IMR-90 (cell line): ENCODE measurements at regions not wholly inside any gene's neighbourhood (a gene's known extent, or its start where the extent isn't known, plus 50 kb on each side); places are given as distances from the start of the nearest gene placed in this dataset.

Experiments
- ATAC-seq: fragments of 200-7000 bp; cut with Tn5 transposase; 2 replicates; pipeline ENCODE4 v1.9.1; 2020; ENCODE audit warnings: low read depth, mild to moderate bottlenecking, moderate library complexity
- BruUV-seq: library from RNA; stranded (reverse); fragments of 400-500 nt; replicated peaks from 2 replicates; lab custom pipeline; 2021; lab: Mats Ljungman, UMichigan
- CTCF ChIA-PET: fragments of 300-600 bp; formaldehyde crosslinking; extraction: SDS; loops from one replicate; lab custom pipeline; 2021; ENCODE audit warnings: antibody characterized with exemption; lab: Yijun Ruan, JAX
- POLR2A ChIA-PET: fragments of 300-600 bp; sonication (Branson Sonifier 250); formaldehyde crosslinking; loops from one replicate; lab custom pipeline; 2022; ENCODE audit warnings: antibody characterized with exemption; ENCODE audit not compliant: unreplicated experiment; lab: Charles Lee
- DNase-seq: peaks from one replicate; pipeline ENCODE4 v3.0.0; 2013
- H2AFZ ChIP-seq: replicated peaks from 2 replicates; pipeline ENCODE3; 2013; ENCODE audit warnings: low read length, mild to moderate bottlenecking; ENCODE audit not compliant: poor library complexity
- H2AK5ac ChIP-seq: 2 replicates; pipeline ENCODE4 v1.6.1; 2013; ENCODE audit warnings: low read depth, low read length, inconsistent platforms
- H2AK9ac ChIP-seq: replicated peaks from 2 replicates; pipeline ENCODE3; 2013; ENCODE audit warnings: mild to moderate bottlenecking, low read depth, low read length, moderate library complexity; ENCODE audit not compliant: poor library complexity
- H2BK120ac ChIP-seq: 2 replicates; pipeline ENCODE4 v1.6.1; 2013; ENCODE audit warnings: low read depth, low read length, inconsistent platforms
- H2BK15ac ChIP-seq: 3 replicates; pipeline ENCODE4 v1.6.1; 2013; ENCODE audit warnings: low read depth, low read length, inconsistent platforms
- H2BK20ac ChIP-seq: 2 replicates; pipeline ENCODE4 v1.6.1; 2013; ENCODE audit warnings: low read depth, mild to moderate bottlenecking, inconsistent platforms, low read length, moderate library complexity
- H2BK5ac ChIP-seq: 2 replicates; pipeline ENCODE4 v1.6.1; 2013; ENCODE audit warnings: mild to moderate bottlenecking, low read depth, low read length, inconsistent platforms; ENCODE audit not compliant: poor library complexity, severe bottlenecking
- H3K14ac ChIP-seq: replicated peaks from 2 replicates; pipeline ENCODE4 v1.6.1; 2013; ENCODE audit warnings: low read depth, low read length, inconsistent platforms
- H3K18ac ChIP-seq: 2 replicates; pipeline ENCODE4 v1.6.1; 2013; ENCODE audit warnings: low read depth, low read length, control low read depth
- H3K23ac ChIP-seq: 2 replicates; pipeline ENCODE4 v1.6.1; 2013; ENCODE audit warnings: low read depth, low read length, inconsistent platforms
- H3K27ac ChIP-seq: 2 replicates; pipeline ENCODE4 v1.5.1; 2013; ENCODE audit warnings: mild to moderate bottlenecking, control low read depth, low read length; ENCODE audit not compliant: insufficient read depth
- H3K27me3 ChIP-seq: 2 replicates; pipeline ENCODE4 v1.6.1; 2013; ENCODE audit warnings: low read length; ENCODE audit not compliant: control insufficient read depth, insufficient read depth
- H3K36me3 ChIP-seq: 2 replicates; pipeline ENCODE4 v1.6.1; 2013; ENCODE audit warnings: low read length, mixed read lengths; ENCODE audit not compliant: control insufficient read depth, insufficient read depth
- H3K4ac ChIP-seq: 2 replicates; pipeline ENCODE4 v1.6.1; 2013; ENCODE audit warnings: low read depth, low read length, inconsistent platforms
- H3K4me1 ChIP-seq: 2 replicates; pipeline ENCODE4 v1.6.1; 2013; ENCODE audit warnings: low read length, mixed read lengths; ENCODE audit not compliant: control insufficient read depth, insufficient read depth
- H3K4me2 ChIP-seq: 2 replicates; pipeline ENCODE4 v1.6.1; 2013; ENCODE audit warnings: low read depth, mild to moderate bottlenecking, control low read depth, low read length, moderate library complexity
- H3K4me3 ChIP-seq: 2 replicates; pipeline ENCODE4 v1.5.1; 2013; ENCODE audit warnings: low read depth, mild to moderate bottlenecking, control low read depth, low read length, moderate library complexity; ENCODE audit not compliant: insufficient read depth
- H3K56ac ChIP-seq: 2 replicates; pipeline ENCODE4 v1.6.1; 2013; ENCODE audit warnings: low read length, inconsistent platforms; ENCODE audit not compliant: insufficient read depth; ENCODE audit errors: extremely low read depth
- H3K79me1 ChIP-seq, 2 experiments: 2 replicates each; pipeline ENCODE4 v1.6.1; 2013; ENCODE audit warnings: low read length in 2 of 2, inconsistent platforms in 1 of 2, low read depth in 1 of 2
- H3K9ac ChIP-seq: 2 replicates; pipeline ENCODE4 v1.6.1; 2013; ENCODE audit warnings: low read depth, low read length, control low read depth
- H3K9me1 ChIP-seq: 2 replicates; pipeline ENCODE4 v1.6.1; 2013; ENCODE audit warnings: low read length, inconsistent platforms; ENCODE audit not compliant: insufficient read depth
- H3K9me3 ChIP-seq: 2 replicates; pipeline ENCODE4 v1.6.1; 2013; ENCODE audit warnings: low read length; ENCODE audit not compliant: control insufficient read depth, insufficient read depth
- H4K20me1 ChIP-seq: 2 replicates; pipeline ENCODE4 v1.6.1; 2013; ENCODE audit warnings: low read length, inconsistent platforms; ENCODE audit not compliant: insufficient read depth
- H4K5ac ChIP-seq: 2 replicates; pipeline ENCODE4 v1.6.1; 2013; ENCODE audit warnings: mild to moderate bottlenecking, low read depth, low read length, control low read depth
- H4K8ac ChIP-seq, 2 experiments: 2 replicates each; pipeline ENCODE4 v1.6.1; 2013; ENCODE audit warnings: low read depth in 2 of 2, low read length in 2 of 2, control low read depth in 1 of 2, inconsistent platforms in 1 of 2
- H4K91ac ChIP-seq: 2 replicates; pipeline ENCODE4 v1.6.1; 2013; ENCODE audit warnings: low read depth, low read length, inconsistent platforms; ENCODE audit not compliant: insufficient read depth
- BHLHE40 ChIP-seq: fragments of 150-350 bp; IDR thresholded peaks from 2 replicates; pipeline ENCODE4 v1.6.1; 2016; ENCODE audit warnings: mild to moderate bottlenecking, low read depth, low read length
- CEBPB ChIP-seq: IDR thresholded peaks from 2 replicates; pipeline ENCODE4 v1.6.1; 2012; ENCODE audit warnings: low read depth, low read length, improper control_type of control experiment
- CHD1 ChIP-seq: IDR thresholded peaks from 2 replicates; pipeline ENCODE4 v1.6.1; 2012; ENCODE audit warnings: low read depth, low read length, improper control_type of control experiment
- FOS ChIP-seq: fragments of 150-350 bp; IDR thresholded peaks from 2 replicates; pipeline ENCODE4 v1.6.1; 2016; ENCODE audit warnings: low read depth, low read length
- MAFK ChIP-seq: IDR thresholded peaks from 2 replicates; pipeline ENCODE4 v1.6.1; 2012; ENCODE audit warnings: low read depth, low read length, improper control_type of control experiment
- MAZ ChIP-seq: IDR thresholded peaks from 2 replicates; pipeline ENCODE4 v1.6.1; 2012; ENCODE audit warnings: low read depth, mild to moderate bottlenecking, low read length, improper control_type of control experiment, moderate library complexity, borderline replicate concordance
- MXI1 ChIP-seq: IDR thresholded peaks from 2 replicates; pipeline ENCODE4 v1.6.1; 2012; ENCODE audit warnings: low read depth, mild to moderate bottlenecking, low read length, moderate library complexity, borderline replicate concordance
- NFE2L2 ChIP-seq: fragments of 150-350 bp; IDR thresholded peaks from 2 replicates; pipeline ENCODE4 v1.6.1; 2016; ENCODE audit warnings: low read depth, mild to moderate bottlenecking, low read length
- POLR2A ChIP-seq: IDR thresholded peaks from 2 replicates; pipeline ENCODE4 v1.6.1; 2012; ENCODE audit warnings: mild to moderate bottlenecking, low read depth, low read length
- RAD21 ChIP-seq: IDR thresholded peaks from 2 replicates; pipeline ENCODE4 v1.6.1; 2012; ENCODE audit warnings: low read length, improper control_type of control experiment
- RFX5 ChIP-seq: IDR thresholded peaks from 2 replicates; pipeline ENCODE4 v1.8.0; 2012; ENCODE audit warnings: low read depth, mild to moderate bottlenecking, low read length, moderate library complexity
- SMC3 ChIP-seq: fragments of 150-350 bp; IDR thresholded peaks from 2 replicates; pipeline ENCODE4 v1.6.1; 2016; ENCODE audit warnings: low read depth, mild to moderate bottlenecking, antibody characterized with exemption, low read length, moderate library complexity
- WGBS, 2 experiments: methylation state at CpG; one replicate each; pipeline versions ENCODE4 v1.1.5 to v1.1.7; 2013; ENCODE audit warnings: missing lambda C conversion rate in 2 of 2; ENCODE audit not compliant: insufficient read length in 1 of 2; ENCODE audit errors: extremely low coverage in 2 of 2; 5-methylcytosine and 5-hydroxymethylcytosine counted together
- dilution Hi-C: fragments of 300-500 bp; cut with HindIII; formaldehyde crosslinking; loops from one replicate; pipeline ENCODE4 v1.14.3; 2018; ENCODE audit warnings: low sequenced_read_pairs; ENCODE audit not compliant: unreplicated experiment
- in situ Hi-C: fragments of 300-500 bp; cut with MboI; formaldehyde crosslinking; loops from 3 replicates; pipeline ENCODE4 v1.14.3; 2019; ENCODE audit warnings: low sequenced_read_pairs, inconsistent platforms, mixed read lengths
- intact Hi-C: fragments of 100-400 bp; cut with micrococcal nuclease; formaldehyde crosslinking; loops from 2 replicates; pipeline ENCODE4 v1.10.0; 2022

- DNase-seq (no peak), ATAC-seq (no peak)
- in situ Hi-C loops (no loop called here), dilution Hi-C loops (no loop called here), intact Hi-C loops (no loop called here)
- WGBS, 2 experiments = no CpG with 5 or more reads among the region's 6 CpGs
- Histone ChIP-seq H4K5ac (no peak overlapping the region), H3K9me3 (0 out of 2 replicates have a peak, but pooled peaks cover 2% of the 10 kb centered on the region), H3K4me3 (no peak overlapping the region), H2BK120ac (no peak overlapping the region), H4K20me1 (no peaks in the 10 kb centered on the region), H4K91ac (no peak overlapping the region), H3K18ac (no peak overlapping the region), H2AK9ac (no peak overlapping the region), H3K79me1 (no peaks in the 10 kb centered on the region), H3K9me1 (no peaks in the 10 kb centered on the region), H3K4me2 (no peak overlapping the region), H2BK15ac (no peak overlapping the region), H3K36me3 (no peaks in the 10 kb centered on the region), H4K8ac (no peak overlapping the region), H3K4ac (no peak overlapping the region), H3K27ac (no peak overlapping the region), H3K14ac (no peak overlapping the region), H2BK20ac (no peak overlapping the region), H3K56ac (no peak overlapping the region), H3K23ac (no peak overlapping the region), H2AK5ac (no peak overlapping the region), H2BK5ac (no peak overlapping the region), H3K27me3 (no peaks in the 10 kb centered on the region), H3K9ac (no peak overlapping the region), H3K4me1 (no peaks in the 10 kb centered on the region), H2AFZ (peak overlapping the region; percentile 61)
- POLR2A ChIA-PET = no interaction called here
- BruUV-seq = no TSS peak
- CTCF ChIA-PET = no interaction called here
- TF ChIP-seq CHD1 = no peak
- no peak for TF ChIP-seq NFE2L2
- TF ChIP-seq FOS = no peak
- no peak for TF ChIP-seq BHLHE40
- no peak for TF ChIP-seq MAZ
- no peak for TF ChIP-seq CEBPB
- TF ChIP-seq SMC3 = no peak
- no peak for TF ChIP-seq RFX5
- no peak for TF ChIP-seq MAFK
- TF ChIP-seq POLR2A = no peak
- no peak for TF ChIP-seq RAD21
- TF ChIP-seq MXI1 = no peak
Observed at GRCh38 chr4:132230025-132230424, 919.1 kb upstream of the PCDH10 start.
